GM18499 (cell line): ENCODE measurements at regions not wholly inside any gene's neighbourhood (a gene's known extent, or its start where the extent isn't known, plus 50 kb on each side); places are given as distances from the start of the nearest gene placed in this dataset.
"Not testable (repeated sequence)": the region's sequence is repeated elsewhere in the genome, so short reads cannot be mapped to it uniquely, and the experiment has no call there.

ENCODE experiments used
- ATAC-seq: cut with Tn5 transposase; IDR thresholded peaks from one replicate; pipeline ENCODE4 v1.9.1; 2021; ENCODE audit warnings: moderate number of reproducible peaks; ENCODE audit not compliant: insufficient read depth, unreplicated experiment

- no peak for ATAC-seq
These were observed 480.7 kb downstream of the DMAC1 start for GRCh38 chr9:7318920-7319319.

GRCh38 chr9:7316967-7317366 is 482.6 kb downstream of the DMAC1 start:
- ATAC-seq = no peak

- no peak for ATAC-seq
These were observed 483.3 kb downstream of the DMAC1 start for GRCh38 chr9:7316166-7316795.

GRCh38 chr9:7315746-7316145 is 483.8 kb downstream of the DMAC1 start:
- ATAC-seq = no peak

GRCh38 chr9:7315116-7315515 is 484.5 kb downstream of the DMAC1 start:
- no peak for ATAC-seq

GRCh38 chr9:7313389-7313788 is 486.2 kb downstream of the DMAC1 start:
- no peak for ATAC-seq

GRCh38 chr9:7309051-7309450 is 490.5 kb downstream of the DMAC1 start:
- not testable (repeated sequence) for ATAC-seq

- ATAC-seq = no peak
These were observed 493.9 kb downstream of the DMAC1 start for GRCh38 chr9:7305677-7306076.

- ATAC-seq = no peak
These were observed 495.0 kb downstream of the DMAC1 start for GRCh38 chr9:7304627-7304995.

GRCh38 chr9:7303907-7304626 is 495.5 kb downstream of the DMAC1 start:
- ATAC-seq = no peak

- ATAC-seq = no peak
These were observed 499.1 kb downstream of the DMAC1 start for GRCh38 chr9:7300484-7300883.

- peak; percentile 96 for ATAC-seq
These were observed 501.5 kb downstream of the DMAC1 start for GRCh38 chr9:7298123-7298522.

GRCh38 chr9:7297521-7297920 is 502.1 kb downstream of the DMAC1 start:
- no peak for ATAC-seq

- ATAC-seq = no peak
These were observed 506.5 kb downstream of the DMAC1 start for GRCh38 chr9:7293091-7293490.

GRCh38 chr9:7289773-7290172 is 509.8 kb downstream of the DMAC1 start:
- peak; percentile 51 for ATAC-seq

GRCh38 chr9:7287986-7288385 is 511.6 kb downstream of the DMAC1 start:
- ATAC-seq = no peak

- ATAC-seq = no peak
These were observed 512.5 kb downstream of the DMAC1 start for GRCh38 chr9:7287065-7287464.

- ATAC-seq = no peak
These were observed 513.5 kb downstream of the DMAC1 start for GRCh38 chr9:7286101-7286500.

- ATAC-seq = no peak
These were observed 514.4 kb downstream of the DMAC1 start for GRCh38 chr9:7285199-7285598.

GRCh38 chr9:7284517-7284916 is 515.1 kb downstream of the DMAC1 start:
- no peak for ATAC-seq

- no peak for ATAC-seq
These were observed 515.5 kb downstream of the DMAC1 start for GRCh38 chr9:7284117-7284516.

- ATAC-seq = no peak
These were observed 515.8 kb downstream of the KDM4C start for GRCh38 chr9:7273575-7273974.
